ENCODE measurements at regions not wholly inside any gene's neighbourhood (a gene's known extent, or its start where the extent isn't known, plus 50 kb on each side); places are given as distances from the start of the nearest gene placed in this dataset.

DNA sequence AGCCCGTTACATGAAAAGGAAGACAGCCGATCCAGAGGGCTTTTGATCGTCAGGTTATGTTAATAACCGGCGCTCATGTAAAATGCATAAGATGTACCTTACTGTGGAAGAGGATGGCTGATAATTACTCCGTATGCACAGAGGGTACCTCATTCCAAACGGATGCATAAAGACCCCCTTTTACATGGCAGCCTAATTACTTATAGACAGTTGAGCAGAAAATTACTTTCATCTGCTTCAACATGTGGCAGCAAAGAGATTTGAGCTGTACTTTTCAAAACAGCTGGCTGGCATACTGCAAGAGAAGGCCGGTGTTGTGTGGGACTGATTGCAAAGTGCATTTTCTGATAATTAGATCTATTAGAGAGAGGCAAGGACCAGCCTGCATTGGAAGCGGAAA is 103.4 kb downstream of the SHOX start (continued):
- TF ChIP-seq ZBTB40 (IDR thresholded peaks at IDR 0.05; ENCODE audit: borderline replicate concordance), result no peak
- TF ChIP-seq, protein P1, sequence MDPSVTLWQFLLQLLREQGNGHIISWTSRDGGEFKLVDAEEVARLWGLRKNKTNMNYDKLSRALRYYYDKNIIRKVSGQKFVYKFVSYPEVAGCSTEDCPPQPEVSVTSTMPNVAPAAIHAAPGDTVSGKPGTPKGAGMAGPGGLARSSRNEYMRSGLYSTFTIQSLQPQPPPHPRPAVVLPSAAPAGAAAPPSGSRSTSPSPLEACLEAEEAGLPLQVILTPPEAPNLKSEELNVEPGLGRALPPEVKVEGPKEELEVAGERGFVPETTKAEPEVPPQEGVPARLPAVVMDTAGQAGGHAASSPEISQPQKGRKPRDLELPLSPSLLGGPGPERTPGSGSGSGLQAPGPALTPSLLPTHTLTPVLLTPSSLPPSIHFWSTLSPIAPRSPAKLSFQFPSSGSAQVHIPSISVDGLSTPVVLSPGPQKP (IDR thresholded peaks at IDR 0.05; ENCODE audit: low read depth, low read length), result no peak
- TF ChIP-seq BMI1 (IDR thresholded peaks at IDR 0.05; ENCODE audit: borderline replicate concordance), result no peak
- TF ChIP-seq, protein P2, sequence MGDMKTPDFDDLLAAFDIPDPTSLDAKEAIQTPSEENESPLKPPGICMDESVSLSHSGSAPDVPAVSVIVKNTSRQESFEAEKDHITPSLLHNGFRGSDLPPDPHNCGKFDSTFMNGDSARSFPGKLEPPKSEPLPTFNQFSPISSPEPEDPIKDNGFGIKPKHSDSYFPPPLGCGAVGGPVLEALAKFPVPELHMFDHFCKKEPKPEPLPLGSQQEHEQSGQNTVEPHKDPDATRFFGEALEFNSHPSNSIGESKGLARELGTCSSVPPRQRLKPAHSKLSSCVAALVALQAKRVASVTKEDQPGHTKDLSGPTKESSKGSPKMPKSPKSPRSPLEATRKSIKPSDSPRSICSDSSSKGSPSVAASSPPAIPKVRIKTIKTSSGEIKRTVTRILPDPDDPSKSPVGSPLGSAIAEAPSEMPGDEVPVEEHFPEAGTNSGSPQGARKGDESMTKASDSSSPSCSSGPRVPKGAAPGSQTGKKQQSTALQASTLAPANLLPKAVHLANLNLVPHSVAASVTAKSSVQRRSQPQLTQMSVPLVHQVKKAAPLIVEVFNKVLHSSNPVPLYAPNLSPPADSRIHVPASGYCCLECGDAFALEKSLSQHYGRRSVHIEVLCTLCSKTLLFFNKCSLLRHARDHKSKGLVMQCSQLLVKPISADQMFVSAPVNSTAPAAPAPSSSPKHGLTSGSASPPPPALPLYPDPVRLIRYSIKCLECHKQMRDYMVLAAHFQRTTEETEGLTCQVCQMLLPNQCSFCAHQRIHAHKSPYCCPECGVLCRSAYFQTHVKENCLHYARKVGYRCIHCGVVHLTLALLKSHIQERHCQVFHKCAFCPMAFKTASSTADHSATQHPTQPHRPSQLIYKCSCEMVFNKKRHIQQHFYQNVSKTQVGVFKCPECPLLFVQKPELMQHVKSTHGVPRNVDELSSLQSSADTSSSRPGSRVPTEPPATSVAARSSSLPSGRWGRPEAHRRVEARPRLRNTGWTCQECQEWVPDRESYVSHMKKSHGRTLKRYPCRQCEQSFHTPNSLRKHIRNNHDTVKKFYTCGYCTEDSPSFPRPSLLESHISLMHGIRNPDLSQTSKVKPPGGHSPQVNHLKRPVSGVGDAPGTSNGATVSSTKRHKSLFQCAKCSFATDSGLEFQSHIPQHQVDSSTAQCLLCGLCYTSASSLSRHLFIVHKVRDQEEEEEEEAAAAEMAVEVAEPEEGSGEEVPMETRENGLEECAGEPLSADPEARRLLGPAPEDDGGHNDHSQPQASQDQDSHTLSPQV (IDR thresholded peaks at IDR 0.05), result no peak
- TF ChIP-seq, protein P3, sequence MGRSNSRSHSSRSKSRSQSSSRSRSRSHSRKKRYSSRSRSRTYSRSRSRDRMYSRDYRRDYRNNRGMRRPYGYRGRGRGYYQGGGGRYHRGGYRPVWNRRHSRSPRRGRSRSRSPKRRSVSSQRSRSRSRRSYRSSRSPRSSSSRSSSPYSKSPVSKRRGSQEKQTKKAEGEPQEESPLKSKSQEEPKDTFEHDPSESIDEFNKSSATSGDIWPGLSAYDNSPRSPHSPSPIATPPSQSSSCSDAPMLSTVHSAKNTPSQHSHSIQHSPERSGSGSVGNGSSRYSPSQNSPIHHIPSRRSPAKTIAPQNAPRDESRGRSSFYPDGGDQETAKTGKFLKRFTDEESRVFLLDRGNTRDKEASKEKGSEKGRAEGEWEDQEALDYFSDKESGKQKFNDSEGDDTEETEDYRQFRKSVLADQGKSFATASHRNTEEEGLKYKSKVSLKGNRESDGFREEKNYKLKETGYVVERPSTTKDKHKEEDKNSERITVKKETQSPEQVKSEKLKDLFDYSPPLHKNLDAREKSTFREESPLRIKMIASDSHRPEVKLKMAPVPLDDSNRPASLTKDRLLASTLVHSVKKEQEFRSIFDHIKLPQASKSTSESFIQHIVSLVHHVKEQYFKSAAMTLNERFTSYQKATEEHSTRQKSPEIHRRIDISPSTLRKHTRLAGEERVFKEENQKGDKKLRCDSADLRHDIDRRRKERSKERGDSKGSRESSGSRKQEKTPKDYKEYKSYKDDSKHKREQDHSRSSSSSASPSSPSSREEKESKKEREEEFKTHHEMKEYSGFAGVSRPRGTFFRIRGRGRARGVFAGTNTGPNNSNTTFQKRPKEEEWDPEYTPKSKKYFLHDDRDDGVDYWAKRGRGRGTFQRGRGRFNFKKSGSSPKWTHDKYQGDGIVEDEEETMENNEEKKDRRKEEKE (IDR thresholded peaks at IDR 0.05), result no peak
- TF ChIP-seq CREM (IDR thresholded peaks at IDR 0.05; ENCODE audit: low read depth), result no peak
- TF ChIP-seq, protein P4, sequence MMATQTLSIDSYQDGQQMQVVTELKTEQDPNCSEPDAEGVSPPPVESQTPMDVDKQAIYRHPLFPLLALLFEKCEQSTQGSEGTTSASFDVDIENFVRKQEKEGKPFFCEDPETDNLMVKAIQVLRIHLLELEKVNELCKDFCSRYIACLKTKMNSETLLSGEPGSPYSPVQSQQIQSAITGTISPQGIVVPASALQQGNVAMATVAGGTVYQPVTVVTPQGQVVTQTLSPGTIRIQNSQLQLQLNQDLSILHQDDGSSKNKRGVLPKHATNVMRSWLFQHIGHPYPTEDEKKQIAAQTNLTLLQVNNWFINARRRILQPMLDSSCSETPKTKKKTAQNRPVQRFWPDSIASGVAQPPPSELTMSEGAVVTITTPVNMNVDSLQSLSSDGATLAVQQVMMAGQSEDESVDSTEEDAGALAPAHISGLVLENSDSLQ (IDR thresholded peaks at IDR 0.05), result no peak
- TF ChIP-seq, protein P5, sequence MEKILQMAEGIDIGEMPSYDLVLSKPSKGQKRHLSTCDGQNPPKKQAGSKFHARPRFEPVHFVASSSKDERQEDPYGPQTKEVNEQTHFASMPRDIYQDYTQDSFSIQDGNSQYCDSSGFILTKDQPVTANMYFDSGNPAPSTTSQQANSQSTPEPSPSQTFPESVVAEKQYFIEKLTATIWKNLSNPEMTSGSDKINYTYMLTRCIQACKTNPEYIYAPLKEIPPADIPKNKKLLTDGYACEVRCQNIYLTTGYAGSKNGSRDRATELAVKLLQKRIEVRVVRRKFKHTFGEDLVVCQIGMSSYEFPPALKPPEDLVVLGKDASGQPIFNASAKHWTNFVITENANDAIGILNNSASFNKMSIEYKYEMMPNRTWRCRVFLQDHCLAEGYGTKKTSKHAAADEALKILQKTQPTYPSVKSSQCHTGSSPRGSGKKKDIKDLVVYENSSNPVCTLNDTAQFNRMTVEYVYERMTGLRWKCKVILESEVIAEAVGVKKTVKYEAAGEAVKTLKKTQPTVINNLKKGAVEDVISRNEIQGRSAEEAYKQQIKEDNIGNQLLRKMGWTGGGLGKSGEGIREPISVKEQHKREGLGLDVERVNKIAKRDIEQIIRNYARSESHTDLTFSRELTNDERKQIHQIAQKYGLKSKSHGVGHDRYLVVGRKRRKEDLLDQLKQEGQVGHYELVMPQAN (conservative IDR thresholded peaks at IDR 0.05), result no peak
